B cell (primary cell): ENCODE measurements at regions not wholly inside any gene's neighbourhood (a gene's known extent, or its start where the extent isn't known, plus 50 kb on each side); places are given as distances from the start of the nearest gene placed in this dataset.
A peak's percentile ranks its signal among the peaks of the same experiment; 100 is the strongest.

Experiments
- ATAC-seq: fragments of 200-7000 bp; cut with Tn5 transposase; one replicate; pipeline ENCODE4 v1.10.0; 2021; ENCODE audit warnings: low read depth, mild to moderate bottlenecking, moderate number of reproducible peaks, moderate library complexity
- CTCF ChIA-PET: fragments of 350-600 bp; sonication (Branson Sonifier 250); formaldehyde crosslinking; loops from one replicate; lab custom pipeline; 2021; ENCODE audit warnings: antibody characterized with exemption, inconsistent platforms; lab: Charles Lee
- POLR2A ChIA-PET: fragments of 350-600 bp; sonication (Branson Sonifier 250); formaldehyde crosslinking; loops from one replicate; lab custom pipeline; 2021; ENCODE audit warnings: antibody characterized with exemption; lab: Charles Lee
- DNase-seq: peaks from one replicate; pipeline ENCODE4 v3.0.0; 2013
- H2AFZ ChIP-seq: 2 replicates; pipeline ENCODE4 v1.6.1; 2012; ENCODE audit warnings: mild to moderate bottlenecking, low read depth, low read length; ENCODE audit not compliant: insufficient read depth, poor library complexity, severe bottlenecking
- H3K27ac ChIP-seq, 2 donors: 1 replicate in 1 of 2; 2 replicates in 1 of 2; pipeline ENCODE4 v1.5.1; 2012 to 2013; ENCODE audit warnings: low read length in 2 of 2, mild to moderate bottlenecking in 2 of 2, moderate library complexity in 1 of 2
- H3K27me3 ChIP-seq, 4 experiments: fragments of 200-600 bp in 1 of 4; sonication (generic) in 1 of 4; replicated peaks in 1 of 4; 1 replicate in 2 of 4; 2 replicates in 2 of 4; pipeline versions ENCODE4 v1.6.1 to v1.7.0; 2013 to 2016; ENCODE audit warnings: low read length in 3 of 4, mild to moderate bottlenecking in 2 of 4, mixed read lengths in 1 of 4, moderate library complexity in 1 of 4; ENCODE audit not compliant: insufficient read depth in 4 of 4, control insufficient read depth in 3 of 4; ENCODE audit errors: control extremely low read depth in 1 of 4
- H3K36me3 ChIP-seq, 2 experiments: replicated peaks in 1 of 2; 1 replicate in 1 of 2; 2 replicates in 1 of 2; pipeline versions ENCODE4 v1.6.1 to v1.7.1; 2013; ENCODE audit warnings: low read length in 1 of 2; ENCODE audit not compliant: insufficient read depth in 2 of 2, control insufficient read depth in 1 of 2; ENCODE audit errors: control extremely low read depth in 1 of 2, extremely low read depth in 1 of 2
- H3K4me1 ChIP-seq, 2 donors: fragments of 200-600 bp in 1 of 2; sonication (generic) in 1 of 2; 1 replicate in 1 of 2; 2 replicates in 1 of 2; pipeline versions ENCODE4 v1.5.1 to v1.6.1; 2013 to 2017; ENCODE audit warnings: low read length in 2 of 2; ENCODE audit not compliant: control insufficient read depth in 2 of 2, insufficient read depth in 2 of 2
- H3K4me2 ChIP-seq: replicated peaks from 2 replicates; pipeline ENCODE3; 2012; ENCODE audit warnings: mild to moderate bottlenecking, low read depth, low read length; ENCODE audit not compliant: poor library complexity, severe bottlenecking
- H3K4me3 ChIP-seq, 5 experiments: fragments of 200-600 bp in 1 of 5; sonication (generic) in 1 of 5; 1 replicate in 3 of 5; 2 replicates in 2 of 5; pipeline versions ENCODE4 v1.5.1 to v1.7.0; 2011 to 2016; ENCODE audit warnings: low read length in 4 of 5, mild to moderate bottlenecking in 4 of 5, low read depth in 2 of 5, control low read depth in 1 of 5, moderate library complexity in 1 of 5; ENCODE audit not compliant: insufficient read depth in 1 of 5; ENCODE audit errors: control extremely low read depth in 1 of 5, extremely low read depth in 1 of 5
- H3K79me2 ChIP-seq: fragments of 200-600 bp; sonication (generic); one replicate; pipeline ENCODE4 v1.6.0; 2016; ENCODE audit warnings: low read length; ENCODE audit not compliant: control insufficient read depth, insufficient read depth
- H3K9ac ChIP-seq: fragments of 200-600 bp; sonication (generic); 2 replicates; pipeline ENCODE4 v1.6.1; 2017; ENCODE audit warnings: mild to moderate bottlenecking, low read length, moderate library complexity
- H3K9me3 ChIP-seq, 3 donors: one replicate each; pipeline versions ENCODE4 v1.6.1 to v1.7.1; 2013; ENCODE audit warnings: low read length in 2 of 3; ENCODE audit not compliant: control insufficient read depth in 2 of 3, insufficient read depth in 1 of 3; ENCODE audit errors: control extremely low read depth in 1 of 3
- H4K20me1 ChIP-seq: 2 replicates; pipeline ENCODE4 v1.6.0; 2012; ENCODE audit warnings: mild to moderate bottlenecking, low read length; ENCODE audit not compliant: insufficient read depth, control insufficient read depth, poor library complexity, severe bottlenecking
- H3K27ac Mint-ChIP-seq: one replicate; pipeline ENCODE4 v1.8.0; 2021; ENCODE audit warnings: mixed read lengths
- H3K27me3 Mint-ChIP-seq: one replicate; pipeline ENCODE4 v1.8.0; 2021; ENCODE audit warnings: mixed read lengths
- H3K4me1 Mint-ChIP-seq: one replicate; pipeline ENCODE4 v1.8.0; 2021; ENCODE audit warnings: mixed read lengths
- H3K4me3 Mint-ChIP-seq: one replicate; pipeline ENCODE4 v1.8.0; 2021; ENCODE audit warnings: mixed read lengths
- H3K9me3 Mint-ChIP-seq: one replicate; pipeline ENCODE4 v1.8.0; 2022; ENCODE audit warnings: mixed read lengths; ENCODE audit not compliant: insufficient read depth
- EZH2 ChIP-seq: IDR thresholded peaks from 2 replicates; pipeline ENCODE4 v1.6.1; 2012; ENCODE audit warnings: borderline replicate concordance, low read depth, mild to moderate bottlenecking, moderate library complexity, low read length; ENCODE audit not compliant: insufficient read depth, poor library complexity, severe bottlenecking
- WGBS: methylation state at CpG from one replicate; pipeline ENCODE4 v1.1.5; 2013; ENCODE audit warnings: missing lambda C conversion rate; ENCODE audit not compliant: insufficient coverage; 5-methylcytosine and 5-hydroxymethylcytosine counted together
- intact Hi-C: fragments of 100-400 bp; cut with micrococcal nuclease; formaldehyde crosslinking; loops from one replicate; pipeline ENCODE4 v1.10.0; 2022
- TF ChIP-seq, protein P1 (sequence below): fragments of 200-600 bp; IDR thresholded peaks from one replicate; pipeline ENCODE4 v1.8.0; 2022; ENCODE audit warnings: antibody characterized with exemption, mild to moderate bottlenecking

DNA sequence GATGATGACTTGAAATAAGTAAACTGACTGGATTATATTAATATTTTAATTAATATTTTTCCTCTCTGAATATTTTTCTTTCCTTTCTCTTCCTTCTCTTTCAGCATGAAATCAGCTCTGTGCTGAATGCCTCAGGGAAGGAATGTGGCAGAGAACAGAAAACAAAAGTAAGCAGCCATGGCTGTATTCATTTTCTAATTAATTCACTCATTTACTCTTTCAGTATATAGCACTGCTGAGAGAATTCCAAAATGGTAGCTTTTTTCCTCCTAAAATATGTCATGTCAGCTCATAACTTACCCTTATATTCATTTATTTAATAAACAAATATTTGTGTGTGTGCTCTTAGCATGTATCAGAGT, 522.5 kb downstream of the PTPRC start:
- Histone ChIP-seq H4K20me1 (no peaks in the 10 kb centered on the region), H3K9me3 (peaks cover 0 to 4% (median 3%) of the 10 kb centered on the region in 3 donors), H3K79me2 (no peaks in the 10 kb centered on the region), H3K4me3 (no peak overlapping the region), H3K27me3 (peaks cover 0 to 27% (median 10%) of the 10 kb centered on the region in 4 experiments), H3K9ac (no peak overlapping the region), H3K4me2 (peak overlapping the region; percentile 22), H2AFZ (no peak overlapping the region), H3K27ac (no peak overlapping the region), H3K36me3 (no peaks in the 10 kb centered on the region), H3K4me1 (peaks cover 8 to 9% of the 10 kb centered on the region in 2 donors)
- Mint-ChIP-seq H3K27me3 (peaks cover 55% of the 10 kb centered on the region), H3K4me1 (peaks cover 12% of the 10 kb centered on the region), H3K27ac (no peak overlapping the region), H3K4me3 (no peak overlapping the region), H3K9me3 (no peaks in the 10 kb centered on the region)
- intact Hi-C loops: no loop called here
- TF ChIP-seq, protein P1, sequence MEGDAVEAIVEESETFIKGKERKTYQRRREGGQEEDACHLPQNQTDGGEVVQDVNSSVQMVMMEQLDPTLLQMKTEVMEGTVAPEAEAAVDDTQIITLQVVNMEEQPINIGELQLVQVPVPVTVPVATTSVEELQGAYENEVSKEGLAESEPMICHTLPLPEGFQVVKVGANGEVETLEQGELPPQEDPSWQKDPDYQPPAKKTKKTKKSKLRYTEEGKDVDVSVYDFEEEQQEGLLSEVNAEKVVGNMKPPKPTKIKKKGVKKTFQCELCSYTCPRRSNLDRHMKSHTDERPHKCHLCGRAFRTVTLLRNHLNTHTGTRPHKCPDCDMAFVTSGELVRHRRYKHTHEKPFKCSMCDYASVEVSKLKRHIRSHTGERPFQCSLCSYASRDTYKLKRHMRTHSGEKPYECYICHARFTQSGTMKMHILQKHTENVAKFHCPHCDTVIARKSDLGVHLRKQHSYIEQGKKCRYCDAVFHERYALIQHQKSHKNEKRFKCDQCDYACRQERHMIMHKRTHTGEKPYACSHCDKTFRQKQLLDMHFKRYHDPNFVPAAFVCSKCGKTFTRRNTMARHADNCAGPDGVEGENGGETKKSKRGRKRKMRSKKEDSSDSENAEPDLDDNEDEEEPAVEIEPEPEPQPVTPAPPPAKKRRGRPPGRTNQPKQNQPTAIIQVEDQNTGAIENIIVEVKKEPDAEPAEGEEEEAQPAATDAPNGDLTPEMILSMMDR: no peak
- no peak for TF ChIP-seq EZH2
- ChIA-PET POLR2A (no interaction called here), CTCF (no interaction called here)
- no peak for ATAC-seq
- no peak for DNase-seq

DNA sequence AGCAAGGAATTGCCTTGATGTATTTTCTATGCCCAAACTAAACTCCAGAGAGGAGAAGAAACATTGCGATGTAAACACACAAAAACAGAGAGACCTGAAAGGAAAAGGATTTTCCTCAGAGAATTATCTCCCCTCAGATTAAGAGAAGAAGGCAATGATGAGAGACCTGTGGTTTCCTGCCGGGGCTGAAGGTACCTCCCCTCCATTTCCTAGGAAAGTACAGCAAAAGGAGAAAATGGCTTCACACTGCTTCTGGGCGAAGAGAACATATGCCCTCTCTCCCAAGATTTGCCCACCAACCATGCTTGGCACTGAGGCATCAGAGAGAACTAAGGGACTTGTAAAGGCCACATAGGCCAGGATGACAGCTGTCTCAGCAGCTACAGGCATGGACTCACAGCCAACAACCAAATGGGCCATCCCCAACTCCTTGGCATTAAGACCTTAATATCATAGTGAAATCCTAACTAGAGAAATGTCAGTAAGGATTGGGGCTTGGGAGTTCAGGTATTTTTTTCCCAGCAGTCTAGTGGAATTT, 523.0 kb downstream of the PTPRC start:
- DNase-seq: no peak
- H3K27ac ChIP-seq: no peak overlapping the region
- H3K4me1 ChIP-seq: peaks cover 8 to 9% of the 10 kb centered on the region in 2 donors
- no peaks in the 10 kb centered on the region for H4K20me1 ChIP-seq
- TF ChIP-seq EZH2: no peak
- H3K4me3 Mint-ChIP-seq: no peak overlapping the region
- no peaks in the 10 kb centered on the region for H3K9me3 Mint-ChIP-seq
- H3K27ac Mint-ChIP-seq: no peak overlapping the region
- peaks cover 0 to 4% (median 3%) of the 10 kb centered on the region in 3 donors for H3K9me3 ChIP-seq
- H3K79me2 ChIP-seq: no peaks in the 10 kb centered on the region
- peaks cover 51% of the 10 kb centered on the region for H3K27me3 Mint-ChIP-seq
- H3K4me1 Mint-ChIP-seq: peaks cover 12% of the 10 kb centered on the region
- H3K27me3 ChIP-seq: peaks cover 0 to 24% (median 9%) of the 10 kb centered on the region in 4 experiments
- no peak overlapping the region for H3K9ac ChIP-seq
- 25% methylated on average over 1 of the region's 3 CpGs for WGBS
- H3K4me2 ChIP-seq: peak overlapping the region; percentile 22
- H2AFZ ChIP-seq: no peak overlapping the region
- H3K4me3 ChIP-seq: no peak overlapping the region
- ChIA-PET CTCF (no interaction called here), POLR2A (no interaction called here)
- ATAC-seq: no peak
- H3K36me3 ChIP-seq: no peaks in the 10 kb centered on the region
- intact Hi-C loops: no loop called here
